ENCODE measurements at regions not wholly inside any gene's neighbourhood (a gene's known extent, or its start where the extent isn't known, plus 50 kb on each side); places are given as distances from the start of the nearest gene placed in this dataset.
"Not testable (repeated sequence)": the region's sequence is repeated elsewhere in the genome, so short reads cannot be mapped to it uniquely, and the experiment has no call there.

DNA sequence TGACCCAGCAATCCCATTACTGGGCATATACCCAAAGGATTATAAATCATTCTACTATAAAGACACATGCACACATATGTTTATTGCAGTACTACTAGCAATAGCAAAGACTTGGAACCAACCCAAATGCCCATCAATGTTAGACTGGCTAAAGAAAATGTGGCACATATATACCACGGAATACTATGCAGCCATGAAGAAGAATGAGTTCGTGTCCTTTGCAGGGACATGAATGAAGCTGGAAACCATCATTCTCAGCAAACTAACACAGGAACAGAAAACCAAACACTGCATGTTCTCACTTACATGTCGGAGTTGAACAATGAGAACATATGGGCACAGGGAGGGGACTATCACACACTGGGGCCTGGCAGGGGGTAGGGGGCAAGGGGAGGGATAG is 183.0 kb downstream of the HACE1 start:
- not testable (repeated sequence) for DNase-seq (ENCODE audit: low read depth)

GRCh38 chr6:104675161-104675560 is 184.6 kb downstream of the HACE1 start:
- DNase-seq (ENCODE audit: low read depth) = not testable (repeated sequence)

DNA sequence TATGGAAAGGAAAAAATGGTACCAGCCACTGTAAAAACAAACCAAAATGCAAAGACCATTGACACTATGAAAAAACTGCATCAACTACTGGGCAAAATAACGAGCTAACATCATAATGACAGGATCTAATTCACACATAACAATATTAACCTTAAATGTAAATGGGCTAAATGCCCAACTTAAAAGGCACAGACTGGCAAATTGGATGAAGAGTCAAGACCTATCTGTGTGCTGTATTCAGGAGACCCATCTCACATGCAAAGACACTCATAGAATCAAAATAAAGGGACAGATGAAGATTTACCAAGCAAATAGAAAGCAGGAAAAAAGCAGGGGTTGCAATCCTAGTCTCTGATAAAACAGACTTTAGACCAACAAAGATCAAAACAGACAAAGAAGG is 186.6 kb downstream of the HACE1 start:
- not testable (repeated sequence) for DNase-seq (ENCODE audit: low read depth)

DNA sequence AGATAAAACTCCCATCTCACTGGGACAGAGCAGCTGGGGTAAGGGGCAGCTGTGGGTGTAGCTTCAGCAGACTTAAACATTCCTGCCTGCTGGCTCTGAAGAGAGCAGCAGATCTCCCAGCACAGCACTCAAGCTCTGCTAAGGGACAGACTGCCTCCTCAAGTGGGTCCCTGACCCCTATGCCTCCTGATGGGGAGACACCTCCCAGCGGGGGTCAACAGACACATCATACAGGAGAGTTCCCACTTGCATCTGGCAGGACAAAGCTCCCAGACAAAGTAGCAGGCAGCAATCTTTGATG is 188.2 kb downstream of the HACE1 start:
- not testable (repeated sequence) for DNase-seq (ENCODE audit: low read depth)

- DNase-seq (ENCODE audit: low read depth) = peak; percentile 15
These were observed 188.7 kb downstream of the HACE1 start for GRCh38 chr6:104670834-104671590.

GRCh38 chr6:104669483-104669882 is 190.2 kb downstream of the HACE1 start:
- no peak for DNase-seq (ENCODE audit: low read depth)

DNA sequence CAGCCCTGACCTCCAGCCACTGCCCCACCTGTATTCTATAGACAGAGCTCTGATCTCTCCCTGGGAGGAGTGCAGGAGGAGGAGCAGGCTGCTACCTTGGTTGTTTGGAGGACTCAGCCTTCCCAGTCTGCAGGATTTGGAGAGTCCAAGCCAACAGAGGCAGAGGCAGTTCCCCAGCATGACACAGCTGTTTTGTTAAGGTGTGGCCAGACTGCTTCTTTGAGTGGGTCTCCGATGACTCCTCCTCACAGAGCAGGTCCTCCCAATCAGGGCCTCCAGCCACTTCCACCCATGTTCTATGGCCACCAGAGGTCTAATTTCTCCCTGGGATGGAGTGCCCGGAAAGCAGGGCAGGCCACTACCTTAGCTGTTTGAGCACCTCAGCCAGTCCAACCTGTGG is 203.5 kb downstream of the HACE1 start:
- no peak for DNase-seq (ENCODE audit: low read depth)

DNA sequence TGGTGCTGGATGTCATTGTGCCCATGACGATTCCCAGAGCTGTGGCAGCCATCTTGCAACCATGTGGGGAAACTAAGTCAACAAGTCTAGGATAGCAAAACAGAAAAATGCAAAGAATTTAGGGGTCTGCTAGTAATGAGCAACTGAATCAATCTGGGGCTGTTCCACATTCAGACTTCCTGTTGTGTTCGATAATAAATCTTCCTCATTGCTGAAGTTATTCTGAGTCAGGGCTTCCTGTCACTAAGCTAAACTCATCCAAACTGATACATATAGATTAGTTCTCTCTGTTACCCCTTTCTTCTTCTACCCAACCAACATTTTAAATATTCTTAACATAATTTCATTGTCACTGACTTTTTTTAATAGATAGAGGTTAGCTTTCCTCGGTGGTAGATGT is 205.9 kb downstream of the HACE1 start:
- DNase-seq (ENCODE audit: low read depth) = no peak

GRCh38 chr6:104648347-104648746 is 211.4 kb downstream of the HACE1 start:
- DNase-seq (ENCODE audit: low read depth) = no peak

GRCh38 chr6:104644848-104645247 is 214.9 kb downstream of the HACE1 start:
- no peak for DNase-seq (ENCODE audit: low read depth)

DNA sequence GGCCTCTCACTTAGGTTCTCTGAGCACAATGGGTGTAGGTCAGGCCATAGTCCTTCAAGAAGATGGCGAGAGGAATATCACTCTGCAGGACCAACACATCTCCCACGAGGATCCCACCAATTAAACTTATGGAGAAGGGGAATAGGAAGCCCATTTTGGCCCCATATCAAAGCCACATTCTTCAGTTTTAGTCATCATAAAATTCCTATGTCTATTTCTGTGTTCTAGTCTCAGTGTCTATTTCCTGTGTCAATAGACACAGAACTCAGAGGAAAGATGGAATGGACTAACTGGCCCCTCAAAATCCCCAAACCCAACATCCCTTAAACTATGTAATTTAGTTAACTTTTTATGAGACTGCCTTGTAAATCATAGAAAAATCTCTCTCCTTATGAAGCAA is 216.8 kb downstream of the HACE1 start:
- peak; percentile 65 for DNase-seq (ENCODE audit: low read depth)

GRCh38 chr6:104640761-104641160 is 219.0 kb downstream of the HACE1 start:
- DNase-seq (ENCODE audit: low read depth) = no peak

GRCh38 chr6:104640150-104640700 is 219.5 kb downstream of the HACE1 start:
- no peak for DNase-seq (ENCODE audit: low read depth)

DNA sequence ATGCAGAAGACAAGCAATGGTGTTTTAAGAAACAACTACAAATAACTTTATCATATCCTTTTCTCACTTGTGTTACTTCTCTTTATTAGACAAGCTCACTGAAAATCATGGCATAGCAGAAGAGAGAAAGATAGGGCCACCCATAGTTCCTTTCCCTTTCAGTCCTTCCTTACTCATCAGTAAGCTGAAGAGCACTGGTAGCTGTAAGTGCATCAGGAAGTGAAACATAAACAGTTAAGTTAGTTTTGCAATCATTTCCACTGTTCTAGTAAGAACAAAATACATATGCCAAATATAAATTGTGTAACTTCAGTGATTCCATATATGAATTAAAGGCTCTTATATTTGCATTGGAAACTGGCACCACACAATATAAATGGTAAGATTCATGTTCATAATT is 220.1 kb downstream of the HACE1 start:
- DNase-seq (ENCODE audit: low read depth) = peak; percentile 39

GRCh38 chr6:104638841-104639290 is 220.9 kb downstream of the HACE1 start:
- DNase-seq (ENCODE audit: low read depth) = no peak

DNA sequence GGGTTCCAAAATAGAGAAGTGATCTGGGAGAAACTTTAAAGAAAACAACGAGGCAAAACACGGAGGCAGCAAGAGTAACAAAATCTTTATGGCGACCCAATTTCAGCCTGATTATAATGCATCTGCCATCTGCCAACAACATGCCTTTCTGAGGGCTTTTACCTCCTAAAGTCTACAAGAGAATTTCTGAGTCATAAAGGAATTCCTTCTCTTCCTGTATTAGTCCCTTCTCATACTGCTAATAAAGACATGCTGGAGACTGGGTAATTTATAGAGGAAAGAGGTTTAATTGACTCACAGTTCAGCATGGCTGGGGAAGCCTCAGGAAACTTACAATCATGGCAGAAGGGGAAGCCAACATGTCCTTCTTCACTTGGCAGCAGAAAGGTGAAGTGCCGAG is 226.6 kb downstream of the HACE1 start:
- DNase-seq (ENCODE audit: low read depth) = peak; percentile 80

DNA sequence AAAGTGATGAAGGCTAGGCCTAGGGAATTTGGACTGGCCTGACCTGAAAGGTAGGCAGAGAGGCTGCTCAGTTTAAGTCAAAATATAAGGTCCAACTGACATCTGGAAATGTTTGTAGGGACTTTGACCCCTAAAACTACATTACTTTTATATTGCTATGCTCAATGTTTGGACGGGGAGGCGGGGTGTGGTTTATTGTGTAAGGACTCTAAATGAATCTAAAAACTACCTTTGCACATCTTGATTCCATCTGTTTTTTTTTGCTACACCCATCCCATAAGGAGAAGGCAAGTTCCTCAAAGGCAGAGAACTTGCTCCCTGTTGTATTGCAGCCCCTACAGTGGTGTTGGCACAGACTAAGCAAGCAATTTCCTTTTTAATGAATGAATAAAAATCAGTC is 227.1 kb downstream of the HACE1 start:
- no peak for DNase-seq (ENCODE audit: low read depth)

DNA sequence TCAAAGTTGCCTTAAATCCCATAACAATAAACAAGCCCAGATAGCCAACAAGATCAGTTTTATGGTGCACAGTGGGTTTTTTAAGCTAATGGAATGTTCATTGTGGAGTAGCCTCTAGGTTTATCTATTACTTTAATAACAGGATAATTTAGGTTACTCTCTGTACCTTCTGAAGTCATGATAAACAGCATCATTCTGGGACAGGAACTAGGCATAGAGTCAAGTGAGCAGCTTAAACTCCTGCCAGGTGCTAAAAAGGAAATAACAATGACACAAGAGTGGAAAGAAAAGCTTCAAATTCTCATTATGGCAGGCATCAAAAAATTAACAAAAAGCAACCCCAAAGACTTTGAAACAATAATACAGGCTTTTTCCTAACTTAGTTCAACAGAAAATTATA is 228.8 kb downstream of the HACE1 start:
- DNase-seq (ENCODE audit: low read depth) = no peak

GRCh38 chr6:104630522-104630921 is 229.2 kb downstream of the HACE1 start:
- no peak for DNase-seq (ENCODE audit: low read depth)

DNA sequence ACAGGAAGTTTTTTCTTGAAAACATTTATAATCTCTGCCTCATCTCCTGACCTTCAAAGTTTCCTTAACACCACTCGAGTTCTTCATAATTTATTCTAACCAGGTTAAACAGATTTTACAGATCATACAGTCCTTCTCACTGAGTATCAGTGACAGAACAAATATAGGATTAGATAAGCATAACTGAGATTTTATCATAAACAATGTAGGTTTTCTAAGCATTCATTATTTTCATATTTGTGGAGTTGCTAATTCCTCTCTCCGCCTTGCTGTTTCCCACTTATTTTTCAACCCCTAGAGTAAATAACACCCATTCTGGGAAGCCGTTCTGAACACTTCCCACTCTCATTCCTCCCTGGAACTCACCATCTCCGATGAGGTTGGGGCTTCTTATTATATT is 229.9 kb downstream of the HACE1 start:
- no peak for DNase-seq (ENCODE audit: low read depth)

- peak; percentile 98 for DNase-seq (ENCODE audit: low read depth)
These were observed 234.2 kb downstream of the HACE1 start for GRCh38 chr6:104625536-104625935.

- DNase-seq (ENCODE audit: low read depth) = peak; percentile 75
These were observed 236.5 kb downstream of the HACE1 start for GRCh38 chr6:104623052-104623690.

DNA sequence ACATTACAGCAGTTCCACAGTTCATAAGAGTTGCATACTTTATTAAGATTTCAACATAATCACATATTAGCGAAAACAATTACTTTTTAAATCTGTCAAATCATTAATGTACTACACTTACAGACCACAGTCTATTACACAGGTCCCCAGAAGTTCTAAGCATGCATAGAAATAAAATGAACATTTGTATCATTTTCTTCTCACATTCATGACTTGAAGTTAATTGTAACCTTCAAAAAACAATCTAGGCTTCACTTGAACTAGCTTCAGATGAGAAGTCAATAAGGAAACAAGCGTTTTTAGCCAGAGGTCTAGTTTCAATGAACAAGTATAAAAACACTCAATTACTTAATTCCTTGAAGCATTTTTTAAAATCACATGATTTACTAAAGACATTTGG is 238.3 kb downstream of the HACE1 start:
- DNase-seq (ENCODE audit: low read depth) = no peak

All from M059J (cell line).